ENCODE measurements at regions not wholly inside any gene's neighbourhood (a gene's known extent, or its start where the extent isn't known, plus 50 kb on each side); places are given as distances from the start of the nearest gene placed in this dataset.

- intact Hi-C loops (cut with micrococcal nuclease) = no loop called here
- H3K4me1 ChIP-seq (ENCODE audit: control insufficient read depth in 2 of 2, insufficient read depth in 2 of 2, low read length in 2 of 2) = no peaks in the 10 kb centered on the region
- no peak for ATAC-seq (ENCODE audit: low read depth)
- Mint-ChIP-seq H3K27me3 (peaks cover 28% of the 10 kb centered on the region), H3K4me1 (no peaks in the 10 kb centered on the region), H3K9me3 (ENCODE audit: insufficient read depth) (no peaks in the 10 kb centered on the region), H3K4me3 (no peak overlapping the region), H3K27ac (no peak overlapping the region)
- no peaks in the 10 kb centered on the region for H3K36me3 ChIP-seq (replicated peaks in 1 of 2; ENCODE audit: control extremely low read depth in 1 of 2, control insufficient read depth in 1 of 2, extremely low read depth in 1 of 2, insufficient read depth in 2 of 2, low read length in 1 of 2)
- TF ChIP-seq CTCF (IDR thresholded peaks at IDR 0.05) = no peak
- no peak for TF ChIP-seq EZH2 (IDR thresholded peaks at IDR 0.05; ENCODE audit: borderline replicate concordance, insufficient read depth, low read depth, low read length, poor library complexity, severe bottlenecking)
- no peak overlapping the region for H3K4me2 ChIP-seq (replicated peaks; ENCODE audit: low read depth, low read length, poor library complexity, severe bottlenecking)
- H3K27ac ChIP-seq (ENCODE audit: low read length in 2 of 2) = no peak overlapping the region
- POLR2A ChIA-PET = no interaction called here
- H3K4me3 ChIP-seq (ENCODE audit: control extremely low read depth in 1 of 5, extremely low read depth in 1 of 5, insufficient read depth in 1 of 5, low read depth in 2 of 5, low read length in 4 of 5) = no peak overlapping the region
- H4K20me1 ChIP-seq (ENCODE audit: control insufficient read depth, insufficient read depth, low read length, poor library complexity, severe bottlenecking) = no peaks in the 10 kb centered on the region
- H3K9ac ChIP-seq (ENCODE audit: low read length) = no peak overlapping the region
- no peaks in the 10 kb centered on the region for H3K79me2 ChIP-seq (ENCODE audit: control insufficient read depth, insufficient read depth, low read length)
- H2AFZ ChIP-seq (ENCODE audit: insufficient read depth, low read depth, low read length, poor library complexity, severe bottlenecking) = no peak overlapping the region
- H3K27me3 ChIP-seq (replicated peaks in 1 of 4; ENCODE audit: control extremely low read depth in 1 of 4, control insufficient read depth in 3 of 4, insufficient read depth in 4 of 4, low read length in 3 of 4) = no peaks in the 10 kb centered on the region
- CTCF ChIA-PET = no interaction called here
- 85% methylated on average over 3 of the region's 5 CpGs for WGBS (ENCODE audit: insufficient coverage)
- DNase-seq = no peak
- peaks cover 0 to 13% (median 0%) of the 10 kb centered on the region in 3 donors for H3K9me3 ChIP-seq (ENCODE audit: control extremely low read depth in 1 of 3, control insufficient read depth in 2 of 3, insufficient read depth in 1 of 3, low read length in 2 of 3)
Observed at GRCh38 chr2:217063238-217063755, 203.4 kb upstream of the TNP1 start.

- WGBS (ENCODE audit: insufficient coverage) = 89% methylated on average over 5 of the region's 6 CpGs
- DNase-seq = no peak
- intact Hi-C loops (cut with micrococcal nuclease) = no loop called here
Observed at GRCh38 chr2:217062768-217063167, 202.9 kb upstream of the TNP1 start.

More at GRCh38 chr2:217062768-217063167, 202.9 kb upstream of the TNP1 start:
- Histone ChIP-seq H3K9ac (ENCODE audit: low read length) (no peak overlapping the region), H3K79me2 (ENCODE audit: control insufficient read depth, insufficient read depth, low read length) (no peaks in the 10 kb centered on the region), H3K4me2 (replicated peaks; ENCODE audit: low read depth, low read length, poor library complexity, severe bottlenecking) (no peak overlapping the region), H3K36me3 (replicated peaks in 1 of 2; ENCODE audit: control extremely low read depth in 1 of 2, control insufficient read depth in 1 of 2, extremely low read depth in 1 of 2, insufficient read depth in 2 of 2, low read length in 1 of 2) (no peaks in the 10 kb centered on the region), H4K20me1 (ENCODE audit: control insufficient read depth, insufficient read depth, low read length, poor library complexity, severe bottlenecking) (no peaks in the 10 kb centered on the region), H3K9me3 (ENCODE audit: control extremely low read depth in 1 of 3, control insufficient read depth in 2 of 3, insufficient read depth in 1 of 3, low read length in 2 of 3) (peaks cover 0 to 10% (median 0%) of the 10 kb centered on the region in 3 donors), H3K4me3 (ENCODE audit: control extremely low read depth in 1 of 5, extremely low read depth in 1 of 5, insufficient read depth in 1 of 5, low read depth in 2 of 5, low read length in 4 of 5) (no peak overlapping the region), H3K27ac (ENCODE audit: low read length in 2 of 2) (no peak overlapping the region), H3K4me1 (ENCODE audit: control insufficient read depth in 2 of 2, insufficient read depth in 2 of 2, low read length in 2 of 2) (no peaks in the 10 kb centered on the region), H2AFZ (ENCODE audit: insufficient read depth, low read depth, low read length, poor library complexity, severe bottlenecking) (no peak overlapping the region), H3K27me3 (replicated peaks in 1 of 4; ENCODE audit: control extremely low read depth in 1 of 4, control insufficient read depth in 3 of 4, insufficient read depth in 4 of 4, low read length in 3 of 4) (no peaks in the 10 kb centered on the region)
- H3K27me3 Mint-ChIP-seq = peaks cover 29% of the 10 kb centered on the region
- no peak for ATAC-seq (ENCODE audit: low read depth)
- no peaks in the 10 kb centered on the region for H3K9me3 Mint-ChIP-seq (ENCODE audit: insufficient read depth)
- H3K27ac Mint-ChIP-seq = no peak overlapping the region
- CTCF ChIA-PET = no interaction called here
- no peaks in the 10 kb centered on the region for H3K4me1 Mint-ChIP-seq
- no peak overlapping the region for H3K4me3 Mint-ChIP-seq
- POLR2A ChIA-PET = no interaction called here
- TF ChIP-seq CTCF (IDR thresholded peaks at IDR 0.05) = no peak
- TF ChIP-seq EZH2 (IDR thresholded peaks at IDR 0.05; ENCODE audit: borderline replicate concordance, insufficient read depth, low read depth, low read length, poor library complexity, severe bottlenecking) = no peak
